ENCODE measurements at regions not wholly inside any gene's neighbourhood (a gene's known extent, or its start where the extent isn't known, plus 50 kb on each side); places are given as distances from the start of the nearest gene placed in this dataset.
"Not testable (repeated sequence)": the region's sequence is repeated elsewhere in the genome, so short reads cannot be mapped to it uniquely, and the experiment has no call there.

GRCh38 chr1:117754061-117754969, 148.5 kb downstream of the TENT5C start:
- peak; percentile 76 for DNase-seq (ENCODE audit: low read depth)

DNA sequence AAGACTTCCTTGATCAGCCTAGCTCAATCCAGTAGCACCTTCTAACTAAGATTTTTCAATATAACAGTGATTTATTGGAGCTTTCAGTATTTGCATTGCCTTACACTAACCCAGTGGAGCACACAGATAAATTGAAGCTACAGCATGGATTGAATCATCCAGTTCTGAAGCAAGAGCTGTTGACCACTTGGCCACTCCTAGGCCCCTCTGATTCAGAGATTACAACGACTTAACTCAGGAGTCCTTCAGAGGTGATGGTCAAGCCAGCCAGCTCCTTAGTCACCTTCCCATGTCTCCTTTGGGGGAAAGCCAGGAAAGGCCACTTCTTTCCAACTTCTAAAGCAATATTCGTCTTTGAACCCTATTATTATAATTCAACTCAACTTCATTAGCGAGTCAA, 151.8 kb downstream of the TENT5C start:
- DNase-seq (ENCODE audit: low read depth), result no peak

GRCh38 chr1:117758444-117759316, 152.8 kb downstream of the TENT5C start:
- peak; percentile 90 for DNase-seq (ENCODE audit: low read depth)

DNA sequence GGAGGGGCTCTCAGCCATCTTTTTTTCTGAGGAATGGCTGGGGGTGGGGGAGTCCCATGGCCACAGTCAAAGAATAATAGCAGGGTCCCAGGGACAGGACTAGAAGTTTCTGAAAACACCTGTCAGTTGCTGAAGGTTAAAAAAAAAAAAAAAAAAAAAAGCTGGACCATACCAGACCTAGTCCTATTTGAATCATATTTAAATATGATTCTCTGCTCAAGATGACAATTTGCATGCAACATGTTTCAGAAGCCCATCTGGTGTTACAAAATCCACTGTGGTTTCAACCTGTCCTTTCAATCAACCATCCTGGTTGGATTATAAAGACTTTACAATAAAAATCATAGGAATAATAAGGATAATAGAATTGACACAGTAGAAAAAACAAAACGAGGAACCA, 153.7 kb downstream of the TENT5C start:
- DNase-seq (ENCODE audit: low read depth), result no peak

GRCh38 chr1:117760069-117760468, 154.2 kb downstream of the TENT5C start:
- DNase-seq (ENCODE audit: low read depth), result no peak

DNA sequence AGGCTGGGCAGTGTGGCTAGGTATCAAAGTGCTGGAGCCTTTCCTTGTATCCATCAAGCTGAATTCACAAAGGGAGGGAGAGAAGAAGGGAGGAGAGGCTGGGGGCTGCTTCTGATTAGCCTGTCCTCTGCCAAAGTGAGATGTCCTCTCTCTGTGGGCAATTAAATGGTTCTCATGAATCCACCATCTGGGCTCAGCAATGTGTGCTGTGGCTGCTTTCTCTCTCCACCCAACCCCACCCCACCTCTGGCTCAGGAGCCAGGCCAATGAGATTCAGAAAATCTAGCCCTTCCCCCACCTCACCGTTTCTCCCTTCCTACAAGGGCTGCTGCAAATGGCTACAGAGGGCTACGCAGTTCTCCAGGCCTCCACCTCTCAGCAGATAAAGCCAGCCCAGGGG, 154.6 kb downstream of the TENT5C start:
- DNase-seq (ENCODE audit: low read depth), result no peak

- DNase-seq (ENCODE audit: low read depth), result not testable (repeated sequence)
These were observed 161.7 kb downstream of the GDAP2 start for GRCh38 chr1:117767756-117768155.

- no peak for DNase-seq (ENCODE audit: low read depth)
These were observed 158.4 kb downstream of the GDAP2 start for GRCh38 chr1:117770981-117771531.

DNA sequence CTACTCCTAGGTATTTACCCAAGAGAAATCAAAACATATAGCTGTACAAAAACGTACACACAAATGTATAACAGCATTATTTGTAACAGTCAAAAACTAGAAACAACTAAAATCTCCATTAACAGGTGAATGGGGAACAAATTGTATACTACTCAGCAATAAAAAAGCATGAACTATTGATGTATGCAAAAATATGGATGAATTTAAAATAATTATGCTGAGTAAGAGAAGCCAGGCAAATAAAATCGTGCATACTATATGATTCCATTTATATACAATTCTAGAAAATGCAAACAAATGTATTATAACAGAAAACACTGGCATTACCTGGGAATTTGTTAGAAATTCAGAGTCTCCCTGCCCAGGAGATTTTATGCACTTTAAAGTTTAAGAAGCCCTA, 150.1 kb downstream of the GDAP2 start:
- no peak for DNase-seq (ENCODE audit: low read depth)

- DNase-seq (ENCODE audit: low read depth), result no peak
These were observed 148.5 kb downstream of the GDAP2 start for GRCh38 chr1:117780687-117781475.

DNA sequence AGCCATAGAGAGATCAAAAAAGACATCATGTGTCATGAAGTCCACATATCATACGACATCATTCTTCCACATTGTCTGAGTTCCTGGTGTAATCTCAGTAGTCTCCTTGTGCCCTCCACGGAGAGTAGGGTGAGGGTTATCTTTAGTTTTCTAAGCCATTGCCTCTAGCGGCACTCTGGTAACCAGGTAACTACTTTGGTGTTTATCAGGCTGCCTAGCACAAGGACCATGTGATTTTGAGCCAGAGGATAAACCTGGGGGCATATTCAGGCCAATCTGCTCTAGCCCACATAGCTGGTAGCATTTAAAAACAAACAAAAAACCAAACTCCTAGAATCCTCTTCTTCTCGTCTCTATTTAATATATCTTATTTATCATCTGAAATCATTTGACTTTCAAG, 147.4 kb downstream of the GDAP2 start:
- no peak for DNase-seq (ENCODE audit: low read depth)

DNA sequence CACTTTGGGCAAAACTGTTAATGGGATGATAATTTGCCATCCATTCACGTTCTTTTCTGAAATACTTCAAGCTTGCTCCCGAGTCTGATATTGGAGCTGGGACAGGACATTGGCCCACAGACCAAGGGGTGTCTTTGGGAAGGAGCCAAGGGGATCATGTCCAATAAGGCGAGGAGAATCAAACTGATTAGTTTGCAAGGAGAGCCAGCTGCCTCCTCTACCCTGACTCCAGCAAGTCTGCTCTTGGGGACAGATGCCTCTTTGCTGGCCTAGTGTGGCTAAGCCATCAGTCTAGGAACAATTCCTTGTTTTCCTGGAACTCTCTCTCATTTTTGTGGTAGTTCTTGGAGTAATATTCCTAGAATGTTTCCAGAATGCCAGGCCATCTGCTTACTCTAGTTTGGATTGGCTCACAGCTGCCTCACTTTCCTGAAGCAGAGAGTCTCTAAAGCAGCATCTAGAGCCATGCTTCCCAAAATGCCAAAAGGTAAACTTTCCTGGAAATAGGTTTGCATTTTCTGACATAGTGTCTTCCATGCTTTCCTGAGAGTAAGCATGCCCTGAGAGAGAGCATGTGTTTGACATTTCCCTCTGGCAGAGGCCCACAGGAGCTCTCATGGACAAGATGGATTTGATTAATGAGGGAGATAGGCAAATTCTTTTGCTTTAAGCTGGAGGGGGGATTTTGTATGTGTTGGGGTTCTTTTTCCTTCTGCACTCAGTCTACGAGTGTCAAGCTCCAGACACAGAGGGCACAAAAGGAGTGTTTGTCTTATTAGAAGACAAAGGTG, 145.6 kb downstream of the GDAP2 start:
- DNase-seq (ENCODE audit: low read depth), result no peak

GRCh38 chr1:117788014-117788413, 141.4 kb downstream of the GDAP2 start:
- no peak for DNase-seq (ENCODE audit: low read depth)

DNA sequence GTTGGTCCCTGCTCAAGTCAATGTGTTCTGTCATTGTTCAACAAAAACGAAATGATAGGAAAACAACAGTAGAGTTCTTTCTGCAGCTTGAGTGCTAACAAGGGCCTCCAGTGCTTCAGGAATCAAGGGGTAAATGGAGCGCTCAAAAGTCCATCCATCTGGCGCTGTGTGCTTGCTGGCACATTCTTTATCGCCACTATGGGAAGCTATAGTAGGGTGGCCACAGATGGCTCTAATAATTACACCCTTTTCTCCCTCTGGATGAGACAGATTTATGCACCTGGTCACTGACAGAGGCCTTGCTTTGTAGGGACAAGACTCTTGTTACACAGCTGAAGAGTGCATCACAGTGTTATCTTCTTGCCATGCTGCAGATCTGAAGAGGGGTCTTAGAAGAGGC, 136.0 kb downstream of the GDAP2 start:
- no peak for DNase-seq (ENCODE audit: low read depth)

- peak; percentile 19 for DNase-seq (ENCODE audit: low read depth)
These were observed 135.3 kb downstream of the GDAP2 start for GRCh38 chr1:117794073-117794472.

GRCh38 chr1:117795190-117795589, 134.2 kb downstream of the GDAP2 start:
- DNase-seq (ENCODE audit: low read depth), result peak; percentile 94

- DNase-seq (ENCODE audit: low read depth), result peak; percentile 12
These were observed 133.6 kb downstream of the GDAP2 start for GRCh38 chr1:117795792-117796191.

- peak; percentile 73 for DNase-seq (ENCODE audit: low read depth)
These were observed 133.2 kb downstream of the GDAP2 start for GRCh38 chr1:117796226-117796625.

DNA sequence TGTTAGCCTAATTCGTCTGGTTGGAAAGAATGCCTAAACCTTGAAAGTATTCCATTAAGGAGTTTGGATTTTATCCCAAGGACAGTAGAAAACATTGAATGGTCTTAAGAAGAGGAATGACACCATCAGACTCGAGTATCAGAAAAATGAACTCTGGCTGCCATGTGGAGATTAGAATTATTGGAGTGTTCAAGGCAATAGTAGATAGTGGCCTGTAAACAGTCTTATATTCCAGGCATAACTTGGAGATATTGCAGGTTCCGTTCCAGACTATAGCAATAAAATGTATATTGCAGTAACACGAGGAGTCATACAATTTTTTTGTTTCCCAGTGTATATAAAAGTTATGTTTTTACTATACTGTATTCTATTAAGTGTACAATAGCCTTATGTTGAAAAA, 130.9 kb downstream of the GDAP2 start:
- DNase-seq (ENCODE audit: low read depth), result no peak

DNA sequence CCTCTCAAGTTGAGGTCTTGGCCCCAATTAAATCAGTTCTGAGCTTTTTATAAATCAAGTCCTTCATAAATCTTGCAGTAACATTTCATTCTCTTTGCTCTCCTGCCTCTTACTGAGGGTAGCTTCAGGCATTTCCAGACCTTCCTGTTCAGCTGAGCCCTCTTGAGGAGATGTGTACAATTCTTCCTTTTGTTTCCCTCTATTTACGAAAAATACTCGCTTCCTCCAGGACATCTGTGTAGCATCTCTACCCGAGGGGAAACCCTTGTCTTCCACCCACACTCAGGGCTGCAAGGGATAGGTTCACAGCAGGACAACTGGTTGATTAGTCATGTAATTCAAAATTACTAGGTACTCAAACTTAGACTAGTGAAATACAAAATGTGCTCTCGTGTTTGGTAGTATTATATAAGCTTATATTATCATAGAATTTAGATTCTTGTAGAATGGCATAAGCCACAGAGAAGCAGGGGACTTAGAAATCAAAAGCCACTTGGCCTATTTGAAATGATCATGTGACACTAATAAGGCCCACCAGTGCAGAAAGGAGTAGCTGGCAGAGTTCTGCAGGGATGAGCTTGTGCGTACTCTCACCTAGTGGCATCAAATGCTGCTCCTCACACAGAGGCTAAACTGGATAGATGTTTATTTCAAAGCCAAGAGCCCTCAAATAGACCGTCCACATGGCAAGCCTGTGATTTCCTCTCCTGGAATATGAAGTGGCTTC, 126.7 kb downstream of the GDAP2 start:
- no peak for DNase-seq (ENCODE audit: low read depth)
